IgD-negative memory B cell (primary cell): ENCODE measurements at regions not wholly inside any gene's neighbourhood (a gene's known extent, or its start where the extent isn't known, plus 50 kb on each side); places are given as distances from the start of the nearest gene placed in this dataset.
"Not testable (repeated sequence)": the region's sequence is repeated elsewhere in the genome, so short reads cannot be mapped to it uniquely, and the experiment has no call there.

Experiments used
- H3K27ac Mint-ChIP-seq, 3 donors: one replicate each; pipeline ENCODE4 v1.8.0; 2020 to 2022; ENCODE audit warnings: mild to moderate bottlenecking in 3 of 3, mixed read lengths in 3 of 3, moderate library complexity in 1 of 3
- H3K27me3 Mint-ChIP-seq: one replicate; pipeline ENCODE4 v1.8.0; 2021; ENCODE audit warnings: mixed read lengths
- H3K36me3 Mint-ChIP-seq: one replicate; pipeline ENCODE4 v1.8.0; 2020; ENCODE audit warnings: mild to moderate bottlenecking, mixed read lengths
- H3K4me1 Mint-ChIP-seq, 3 donors: one replicate each; pipeline ENCODE4 v1.8.0; 2020 to 2022; ENCODE audit warnings: mixed read lengths in 3 of 3, mild to moderate bottlenecking in 1 of 3
- H3K4me3 Mint-ChIP-seq, 4 donors: one replicate each; pipeline ENCODE4 v1.8.0; 2020 to 2022; ENCODE audit warnings: mild to moderate bottlenecking in 4 of 4, mixed read lengths in 4 of 4, moderate library complexity in 3 of 4
- H3K9me3 Mint-ChIP-seq, 3 donors: one replicate each; pipeline ENCODE4 v1.8.0; 2020 to 2021; ENCODE audit warnings: mixed read lengths in 3 of 3, mild to moderate bottlenecking in 1 of 3

DNA sequence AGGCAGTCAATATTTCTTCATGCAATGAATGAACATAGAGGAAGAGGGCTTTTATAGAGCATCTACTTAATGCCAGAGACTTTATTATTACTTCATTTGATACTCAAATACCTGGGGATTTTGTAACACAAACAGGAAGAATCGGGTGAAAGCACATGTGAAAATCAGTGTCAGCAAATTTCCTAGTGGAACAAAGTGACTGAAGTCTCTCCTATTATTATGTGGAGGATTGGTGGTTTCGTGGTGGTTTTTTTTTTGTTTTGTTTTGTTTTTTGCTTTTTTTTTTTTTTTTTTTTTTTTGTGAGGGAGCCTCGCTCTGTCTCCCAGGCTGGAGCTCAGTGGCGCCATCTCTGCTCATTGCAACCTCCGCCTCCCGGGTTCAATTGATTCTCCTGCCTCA is 207.0 kb downstream of the RRAGB start:
- Mint-ChIP-seq H3K4me3 (peak overlapping the region in 1 of 4 donors; percentile 24), H3K27ac (peak overlapping the region in 1 of 3 donors; percentile 10)

DNA sequence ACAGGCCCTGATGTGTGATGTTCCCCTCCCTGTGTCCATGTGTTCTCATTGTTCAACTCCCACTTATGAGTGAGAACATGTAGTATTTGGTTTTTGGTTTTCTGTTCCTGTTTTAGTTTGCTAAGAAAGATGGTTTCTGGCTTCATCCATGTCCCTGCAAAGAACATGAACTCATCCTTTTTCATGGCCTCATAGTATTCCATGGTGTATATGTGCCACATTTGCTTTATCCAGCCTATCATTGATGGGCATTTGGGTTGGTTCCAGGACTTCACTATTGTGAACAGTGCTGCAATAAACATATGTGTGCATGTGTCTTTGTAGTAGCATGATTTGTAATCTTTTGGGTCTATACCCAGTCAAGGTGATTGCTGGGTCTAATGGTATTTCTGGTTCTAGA is 211.0 kb downstream of the RRAGB start:
- not testable (repeated sequence) for H3K27ac Mint-ChIP-seq, H3K27me3 Mint-ChIP-seq, H3K4me3 Mint-ChIP-seq, H3K36me3 Mint-ChIP-seq, H3K9me3 Mint-ChIP-seq
- H3K4me1 Mint-ChIP-seq = peaks cover 5 to 13% (median 10%) of the 10 kb centered on the region in 3 donors

More for the DNA sequence above, 207.0 kb downstream of the RRAGB start:
- H3K27me3 Mint-ChIP-seq = no peaks in the 10 kb centered on the region
- H3K36me3 Mint-ChIP-seq = peaks cover 5% of the 10 kb centered on the region
- H3K4me1 Mint-ChIP-seq = peaks cover 13 to 15% (median 15%) of the 10 kb centered on the region in 3 donors
- peaks cover 3 to 10% (median 5%) of the 10 kb centered on the region in 3 donors for H3K9me3 Mint-ChIP-seq
